Prostate gland (tissue), 2 donors: ENCODE measurements at regions not wholly inside any gene's neighbourhood (a gene's known extent, or its start where the extent isn't known, plus 50 kb on each side); places are given as distances from the start of the nearest gene placed in this dataset.

ENCODE experiments used
- POLR2A ChIP-seq: fragments of 450-650 bp; IDR thresholded peaks from one replicate; pipeline ENCODE4 v1.6.1; 2016; ENCODE audit warnings: antibody characterized with exemption, mild to moderate bottlenecking
- TF ChIP-seq, protein P1 (sequence below), 4 experiments: fragments of 200-600 bp in 2 of 4; fragments of 450-650 bp in 2 of 4; sonication (generic) in 2 of 4; IDR thresholded peaks; 1 replicate in 3 of 4; 2 replicates in 1 of 4; pipeline ENCODE4 v1.5.1; 2016 to 2019; ENCODE audit warnings: antibody characterized with exemption in 4 of 4, mild to moderate bottlenecking in 2 of 4, moderate library complexity in 2 of 4

- TF ChIP-seq, protein P1, sequence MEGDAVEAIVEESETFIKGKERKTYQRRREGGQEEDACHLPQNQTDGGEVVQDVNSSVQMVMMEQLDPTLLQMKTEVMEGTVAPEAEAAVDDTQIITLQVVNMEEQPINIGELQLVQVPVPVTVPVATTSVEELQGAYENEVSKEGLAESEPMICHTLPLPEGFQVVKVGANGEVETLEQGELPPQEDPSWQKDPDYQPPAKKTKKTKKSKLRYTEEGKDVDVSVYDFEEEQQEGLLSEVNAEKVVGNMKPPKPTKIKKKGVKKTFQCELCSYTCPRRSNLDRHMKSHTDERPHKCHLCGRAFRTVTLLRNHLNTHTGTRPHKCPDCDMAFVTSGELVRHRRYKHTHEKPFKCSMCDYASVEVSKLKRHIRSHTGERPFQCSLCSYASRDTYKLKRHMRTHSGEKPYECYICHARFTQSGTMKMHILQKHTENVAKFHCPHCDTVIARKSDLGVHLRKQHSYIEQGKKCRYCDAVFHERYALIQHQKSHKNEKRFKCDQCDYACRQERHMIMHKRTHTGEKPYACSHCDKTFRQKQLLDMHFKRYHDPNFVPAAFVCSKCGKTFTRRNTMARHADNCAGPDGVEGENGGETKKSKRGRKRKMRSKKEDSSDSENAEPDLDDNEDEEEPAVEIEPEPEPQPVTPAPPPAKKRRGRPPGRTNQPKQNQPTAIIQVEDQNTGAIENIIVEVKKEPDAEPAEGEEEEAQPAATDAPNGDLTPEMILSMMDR (IDR thresholded peaks at IDR 0.05): no peak
- TF ChIP-seq POLR2A: no peak
Observed at GRCh38 chr2:61679096-61679495, 140.9 kb upstream of the XPO1 start.
